ENCODE measurements at regions not wholly inside any gene's neighbourhood (a gene's known extent, or its start where the extent isn't known, plus 50 kb on each side); places are given as distances from the start of the nearest gene placed in this dataset.

GRCh38 chr10:113447278-113447677 is 105.6 kb upstream of the HABP2 start:
- H3K27me3 ChIP-seq: peaks cover 0 to 7% (median 0%) of the 10 kb centered on the region in 4 donors
- no peaks in the 10 kb centered on the region for H3K4me1 ChIP-seq
- H3K36me3 ChIP-seq: no peaks in the 10 kb centered on the region
- H3K4me3 ChIP-seq: no peak overlapping the region
- DNase-seq (ENCODE audit: extremely low spot score): no peak
- H3K27ac ChIP-seq (replicated peaks in 1 of 4): no peak overlapping the region
- intact Hi-C loops (cut with DNase I): no loop called here
- TF ChIP-seq POLR2AphosphoS5 (IDR thresholded peaks at IDR 0.05) (no peak), POLR2A (IDR thresholded peaks at IDR 0.05; ENCODE audit: low read depth) (no peak), CTCF (IDR thresholded peaks at IDR 0.05) (no peak), EP300 (IDR thresholded peaks at IDR 0.05) (no peak)
- WGBS: 71% methylated on average over 1 of the region's 1 CpG
- H3K9me3 ChIP-seq: no peaks in the 10 kb centered on the region

- H3K36me3 ChIP-seq: no peaks in the 10 kb centered on the region
- no peak overlapping the region for H3K4me3 ChIP-seq
- DNase-seq (ENCODE audit: extremely low spot score): peak; percentile 64
- no peak for TF ChIP-seq POLR2A (IDR thresholded peaks at IDR 0.05; ENCODE audit: low read depth)
- intact Hi-C loops (cut with DNase I): no loop called here
- H3K4me1 ChIP-seq: peaks cover 0 to 3% (median 1%) of the 10 kb centered on the region in 4 donors
- 79% methylated on average over 5 of the region's 5 CpGs for WGBS
- no peak overlapping the region for H3K27ac ChIP-seq (replicated peaks in 1 of 4)
- peaks cover 0 to 7% (median 0%) of the 10 kb centered on the region in 4 donors for H3K27me3 ChIP-seq
- H3K9me3 ChIP-seq: no peaks in the 10 kb centered on the region
Measured at GRCh38 chr10:113449006-113449695, 103.7 kb upstream of the HABP2 start.

GRCh38 chr10:113450046-113450804 is 102.6 kb upstream of the HABP2 start:
- Histone ChIP-seq H3K4me1 (peaks cover 0 to 8% (median 7%) of the 10 kb centered on the region in 4 donors), H3K36me3 (no peaks in the 10 kb centered on the region), H3K27me3 (peaks cover 0 to 11% (median 0%) of the 10 kb centered on the region in 4 donors), H3K9me3 (no peaks in the 10 kb centered on the region), H3K27ac (replicated peaks in 1 of 4) (no peak overlapping the region), H3K4me3 (no peak overlapping the region)
- 84% methylated on average over 9 of the region's 9 CpGs for WGBS
- TF ChIP-seq CTCF (IDR thresholded peaks at IDR 0.05) (no peak), POLR2A (IDR thresholded peaks at IDR 0.05; ENCODE audit: low read depth) (no peak), POLR2AphosphoS5 (IDR thresholded peaks at IDR 0.05) (no peak), EP300 (IDR thresholded peaks at IDR 0.05) (no peak)
- intact Hi-C loops (cut with DNase I): no loop called here
- peak; percentile 26 for DNase-seq (ENCODE audit: extremely low spot score)

- no peaks in the 10 kb centered on the region for H3K9me3 ChIP-seq
- intact Hi-C loops (cut with DNase I): no loop called here
- no peaks in the 10 kb centered on the region for H3K36me3 ChIP-seq
- no peak overlapping the region for H3K4me3 ChIP-seq
- peak; percentile 75 for DNase-seq (ENCODE audit: extremely low spot score)
- no peak for TF ChIP-seq POLR2AphosphoS5 (IDR thresholded peaks at IDR 0.05)
- 100% methylated on average over 1 of the region's 1 CpG for WGBS
- no peak overlapping the region for H3K27ac ChIP-seq (replicated peaks in 1 of 4)
- peaks cover 0 to 8% (median 7%) of the 10 kb centered on the region in 4 donors for H3K4me1 ChIP-seq
- H3K27me3 ChIP-seq: peaks cover 0 to 11% (median 0%) of the 10 kb centered on the region in 4 donors
Measured at GRCh38 chr10:113450906-113451305, 101.9 kb upstream of the HABP2 start.

- WGBS: 59% methylated on average over 5 of the region's 5 CpGs
- Histone ChIP-seq H3K36me3 (no peaks in the 10 kb centered on the region), H3K27ac (replicated peaks in 1 of 4) (no peak overlapping the region), H3K9me3 (no peaks in the 10 kb centered on the region), H3K27me3 (peaks cover 0 to 11% (median 0%) of the 10 kb centered on the region in 4 donors), H3K4me3 (no peak overlapping the region), H3K4me1 (peaks cover 0 to 8% (median 7%) of the 10 kb centered on the region in 4 donors)
- intact Hi-C loops (cut with DNase I): no loop called here
- DNase-seq (ENCODE audit: extremely low spot score): peak; percentile 68
- TF ChIP-seq POLR2A (IDR thresholded peaks at IDR 0.05; ENCODE audit: low read depth) (no peak), POLR2AphosphoS5 (IDR thresholded peaks at IDR 0.05) (no peak), CTCF (IDR thresholded peaks at IDR 0.05) (no peak), EP300 (IDR thresholded peaks at IDR 0.05) (no peak)
Measured at GRCh38 chr10:113452146-113452845, 100.6 kb upstream of the HABP2 start.

Data from esophagus muscularis mucosa (tissue), 4 donors.